ENCODE measurements at regions not wholly inside any gene's neighbourhood (a gene's known extent, or its start where the extent isn't known, plus 50 kb on each side); places are given as distances from the start of the nearest gene placed in this dataset.

DNA sequence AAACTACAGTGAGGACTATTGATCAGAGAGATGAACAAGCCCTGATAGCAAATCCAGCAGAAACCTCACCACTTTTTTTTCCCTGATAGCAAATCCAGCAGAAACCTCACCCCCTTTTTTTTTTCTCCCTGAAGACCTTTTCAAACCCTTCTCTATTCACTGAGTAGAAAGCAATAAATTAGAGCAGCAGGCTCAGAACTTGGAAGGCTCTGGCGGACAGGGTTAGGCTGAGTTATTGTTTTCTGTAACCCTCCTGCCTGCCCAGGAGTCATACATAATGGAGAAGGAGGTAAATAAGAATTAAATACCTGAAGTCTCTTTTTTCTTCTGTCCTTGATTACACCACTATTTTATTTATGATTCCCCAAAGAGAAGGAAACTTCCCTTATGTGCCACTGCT is 136.3 kb upstream of the SNX2 start:
- no peak for DNase-seq (ENCODE audit: low read depth)
- TF ChIP-seq, protein P1, sequence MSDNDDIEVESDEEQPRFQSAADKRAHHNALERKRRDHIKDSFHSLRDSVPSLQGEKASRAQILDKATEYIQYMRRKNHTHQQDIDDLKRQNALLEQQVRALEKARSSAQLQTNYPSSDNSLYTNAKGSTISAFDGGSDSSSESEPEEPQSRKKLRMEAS (IDR thresholded peaks at IDR 0.05; ENCODE audit: low read depth, low read length), result no peak
- TF ChIP-seq POLR2A (IDR thresholded peaks at IDR 0.05; ENCODE audit: extremely low read depth, insufficient read length) (no peak), MYC (IDR thresholded peaks at IDR 0.05; ENCODE audit: low read depth, low read length) (no peak)
- TF ChIP-seq, protein P2, sequence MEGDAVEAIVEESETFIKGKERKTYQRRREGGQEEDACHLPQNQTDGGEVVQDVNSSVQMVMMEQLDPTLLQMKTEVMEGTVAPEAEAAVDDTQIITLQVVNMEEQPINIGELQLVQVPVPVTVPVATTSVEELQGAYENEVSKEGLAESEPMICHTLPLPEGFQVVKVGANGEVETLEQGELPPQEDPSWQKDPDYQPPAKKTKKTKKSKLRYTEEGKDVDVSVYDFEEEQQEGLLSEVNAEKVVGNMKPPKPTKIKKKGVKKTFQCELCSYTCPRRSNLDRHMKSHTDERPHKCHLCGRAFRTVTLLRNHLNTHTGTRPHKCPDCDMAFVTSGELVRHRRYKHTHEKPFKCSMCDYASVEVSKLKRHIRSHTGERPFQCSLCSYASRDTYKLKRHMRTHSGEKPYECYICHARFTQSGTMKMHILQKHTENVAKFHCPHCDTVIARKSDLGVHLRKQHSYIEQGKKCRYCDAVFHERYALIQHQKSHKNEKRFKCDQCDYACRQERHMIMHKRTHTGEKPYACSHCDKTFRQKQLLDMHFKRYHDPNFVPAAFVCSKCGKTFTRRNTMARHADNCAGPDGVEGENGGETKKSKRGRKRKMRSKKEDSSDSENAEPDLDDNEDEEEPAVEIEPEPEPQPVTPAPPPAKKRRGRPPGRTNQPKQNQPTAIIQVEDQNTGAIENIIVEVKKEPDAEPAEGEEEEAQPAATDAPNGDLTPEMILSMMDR (IDR thresholded peaks at IDR 0.05; ENCODE audit: low read depth, low read length), result no peak
- no peak overlapping the region for H3K4me3 ChIP-seq (ENCODE audit: low read depth, low read length)

DNA sequence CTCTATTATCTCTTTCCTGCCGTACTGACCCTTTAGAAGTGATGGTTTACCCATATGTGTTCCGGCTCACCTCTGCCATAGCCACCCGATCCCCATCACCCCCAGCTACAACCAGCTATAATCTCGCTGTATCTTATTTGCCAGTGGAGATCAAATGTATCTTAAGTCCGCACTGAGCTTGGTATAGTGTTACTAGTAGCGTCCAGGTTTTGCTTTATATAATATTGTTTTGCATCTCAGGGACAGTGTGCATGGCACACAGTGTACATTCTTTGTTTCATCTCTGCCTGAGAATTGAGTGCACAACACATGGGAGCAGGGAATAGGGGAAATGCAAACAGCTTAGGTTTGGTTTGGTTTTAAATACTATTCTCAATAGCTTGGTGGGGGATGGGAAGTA is 135.8 kb upstream of the SNX2 start:
- no peak for DNase-seq (ENCODE audit: low read depth)

DNA sequence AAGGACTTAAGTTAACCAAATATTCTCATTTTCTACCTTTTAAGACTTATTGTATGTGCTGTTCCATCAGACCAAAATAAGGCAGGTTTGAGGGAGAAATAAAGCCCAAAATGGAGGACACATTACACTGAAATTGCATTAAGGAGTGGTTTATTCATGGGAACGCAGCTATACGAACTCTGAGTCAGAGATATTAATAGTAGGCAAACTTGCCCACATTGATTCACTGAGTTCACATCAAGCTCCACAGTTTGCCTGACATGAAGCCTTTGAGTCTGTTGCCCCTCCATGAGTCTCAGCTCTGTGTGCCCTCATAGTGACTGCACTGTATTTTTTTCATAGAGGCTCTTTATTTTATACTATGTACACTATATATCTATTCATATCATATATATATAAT is 135.0 kb upstream of the SNX2 start:
- H3K4me3 ChIP-seq (ENCODE audit: low read depth, low read length), result no peak overlapping the region
- no peak for DNase-seq (ENCODE audit: low read depth)
- no peak for TF ChIP-seq MYC (IDR thresholded peaks at IDR 0.05; ENCODE audit: low read depth, low read length)
- TF ChIP-seq, protein P2 (IDR thresholded peaks at IDR 0.05; ENCODE audit: low read depth, low read length), result no peak
- TF ChIP-seq, protein P1 (IDR thresholded peaks at IDR 0.05; ENCODE audit: low read depth, low read length), result no peak
- TF ChIP-seq POLR2A (IDR thresholded peaks at IDR 0.05; ENCODE audit: extremely low read depth, insufficient read length), result no peak

More for the DNA sequence above, 135.8 kb upstream of the SNX2 start:
- TF ChIP-seq, protein P1 (IDR thresholded peaks at IDR 0.05; ENCODE audit: low read depth, low read length), result no peak
- TF ChIP-seq POLR2A (IDR thresholded peaks at IDR 0.05; ENCODE audit: extremely low read depth, insufficient read length) (no peak), MYC (IDR thresholded peaks at IDR 0.05; ENCODE audit: low read depth, low read length) (no peak)
- TF ChIP-seq, protein P2 (IDR thresholded peaks at IDR 0.05; ENCODE audit: low read depth, low read length), result no peak
- no peak overlapping the region for H3K4me3 ChIP-seq (ENCODE audit: low read depth, low read length)

GRCh38 chr5:122649080-122649479 is 125.8 kb upstream of the SNX2 start:
- DNase-seq (ENCODE audit: low read depth), result no peak
- TF ChIP-seq, protein P1 (IDR thresholded peaks at IDR 0.05; ENCODE audit: low read depth, low read length), result no peak
- no peak for TF ChIP-seq MYC (IDR thresholded peaks at IDR 0.05; ENCODE audit: low read depth, low read length)
- TF ChIP-seq POLR2A (IDR thresholded peaks at IDR 0.05; ENCODE audit: extremely low read depth, insufficient read length), result no peak
- TF ChIP-seq, protein P2 (IDR thresholded peaks at IDR 0.05; ENCODE audit: low read depth, low read length), result no peak
- no peak overlapping the region for H3K4me3 ChIP-seq (ENCODE audit: low read depth, low read length)

DNA sequence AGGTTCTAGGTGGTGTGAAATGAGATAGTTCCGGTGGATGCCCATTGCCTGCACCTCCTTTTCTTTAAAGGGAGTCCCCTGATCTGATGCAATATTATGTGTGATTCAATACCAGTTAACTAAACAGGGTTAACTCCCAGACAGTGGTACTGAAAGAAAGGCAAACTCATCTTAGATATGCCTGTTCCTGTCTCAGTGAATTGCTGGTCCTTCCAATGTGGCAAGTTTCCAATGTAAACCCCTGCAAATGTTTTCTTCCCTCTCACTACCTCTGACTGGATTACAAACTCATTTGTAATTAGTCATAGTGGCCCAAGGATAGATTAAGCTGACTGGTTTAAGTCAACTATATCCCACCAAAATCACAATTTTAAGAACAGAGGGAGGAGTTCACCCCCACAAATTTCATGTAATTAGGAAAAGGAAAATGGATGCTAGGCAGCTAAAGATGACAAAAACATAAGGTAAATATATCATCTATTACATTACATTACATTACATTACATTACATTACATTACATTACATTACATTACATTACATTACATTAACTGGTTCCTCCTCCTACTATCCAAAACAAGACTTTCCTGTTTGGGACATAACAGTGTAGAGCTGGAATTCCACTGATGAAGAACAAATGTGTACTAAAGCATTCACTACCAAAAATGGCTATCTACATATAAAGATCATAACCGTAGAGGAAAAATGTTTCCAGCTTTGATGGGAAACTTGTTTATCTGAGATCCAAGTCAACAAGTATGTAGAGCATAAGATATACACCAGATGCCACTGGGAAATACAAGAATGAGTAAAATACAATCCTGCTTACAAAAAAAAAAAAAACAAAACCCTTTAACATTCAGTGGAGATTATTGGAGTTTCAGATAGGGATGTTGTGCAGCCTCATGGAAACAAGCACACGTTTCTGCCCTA is 121.5 kb upstream of the SNX2 start:
- DNase-seq (ENCODE audit: low read depth), result no peak
- H3K4me3 ChIP-seq (ENCODE audit: low read depth, low read length), result no peak overlapping the region
- TF ChIP-seq, protein P1 (IDR thresholded peaks at IDR 0.05; ENCODE audit: low read depth, low read length), result no peak
- no peak for TF ChIP-seq POLR2A (IDR thresholded peaks at IDR 0.05; ENCODE audit: extremely low read depth, insufficient read length)

DNA sequence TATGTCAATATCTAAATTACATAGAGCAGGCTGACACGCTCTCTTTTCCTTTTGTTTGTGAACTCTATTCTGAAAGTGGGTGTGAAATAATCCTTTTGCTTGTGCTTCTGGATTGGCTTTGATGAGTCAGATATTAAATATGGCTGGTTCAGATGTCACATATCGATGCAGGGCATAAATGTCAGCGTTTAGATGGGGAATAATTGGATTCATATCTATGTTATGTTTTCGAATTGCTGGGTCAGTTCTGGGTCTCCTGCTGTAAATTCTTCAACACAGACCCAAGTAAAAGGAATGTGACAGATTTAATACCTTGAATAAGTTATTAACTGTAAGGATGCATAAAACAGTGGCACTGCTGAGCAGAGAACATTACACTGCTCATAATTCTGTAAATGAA is 118.7 kb upstream of the SNX2 start:
- no peak overlapping the region for H3K4me3 ChIP-seq (ENCODE audit: low read depth, low read length)
- TF ChIP-seq, protein P2 (IDR thresholded peaks at IDR 0.05; ENCODE audit: low read depth, low read length), result no peak
- TF ChIP-seq MYC (IDR thresholded peaks at IDR 0.05; ENCODE audit: low read depth, low read length), result no peak
- TF ChIP-seq, protein P1 (IDR thresholded peaks at IDR 0.05; ENCODE audit: low read depth, low read length), result no peak
- TF ChIP-seq POLR2A (IDR thresholded peaks at IDR 0.05; ENCODE audit: extremely low read depth, insufficient read length), result no peak
- DNase-seq (ENCODE audit: low read depth), result no peak
